G401 (cell line): ENCODE measurements at regions not wholly inside any gene's neighbourhood (a gene's known extent, or its start where the extent isn't known, plus 50 kb on each side); places are given as distances from the start of the nearest gene placed in this dataset.
"Not testable (repeated sequence)": the region's sequence is repeated elsewhere in the genome, so short reads cannot be mapped to it uniquely, and the experiment has no call there.

ENCODE experiments used
- DNase-seq: peaks from one replicate; pipeline ENCODE4 v3.0.0-alpha.2; 2015; ENCODE audit warnings: low spot score
- in situ Hi-C: cut with HindIII; loops from 2 replicates; pipeline ENCODE4 v1.10.0; 2016; ENCODE audit warnings: low sequenced_read_pairs, mixed read lengths

GRCh38 chr20:57819291-57819690 is 109.5 kb upstream of the PMEPA1 start:
- in situ Hi-C loops = no loop called here
- DNase-seq = no peak

GRCh38 chr20:57818418-57819181 is 108.8 kb upstream of the PMEPA1 start:
- DNase-seq = no peak
- in situ Hi-C loops = no loop called here

GRCh38 chr20:57815405-57815804 is 105.6 kb upstream of the PMEPA1 start:
- no peak for DNase-seq
- in situ Hi-C loops = no loop called here

GRCh38 chr20:57814529-57814928 is 104.7 kb upstream of the PMEPA1 start:
- in situ Hi-C loops = no loop called here
- DNase-seq = no peak

- DNase-seq = no peak
- in situ Hi-C loops = no loop called here
Measured at GRCh38 chr20:57813509-57814269, 103.9 kb upstream of the PMEPA1 start.

GRCh38 chr20:57812632-57813031 is 102.8 kb upstream of the PMEPA1 start:
- DNase-seq, in situ Hi-C loops: not testable (repeated sequence)

GRCh38 chr20:57811374-57812020 is 101.7 kb upstream of the PMEPA1 start:
- in situ Hi-C loops = no loop called here
- no peak for DNase-seq

GRCh38 chr20:57810511-57811373 is 100.9 kb upstream of the PMEPA1 start:
- in situ Hi-C loops = no loop called here
- DNase-seq = no peak

- DNase-seq = no peak
- in situ Hi-C loops = no loop called here
Measured at GRCh38 chr20:57809661-57810172, 99.9 kb upstream of the PMEPA1 start.

GRCh38 chr20:57809149-57809548 is 99.3 kb upstream of the PMEPA1 start:
- DNase-seq = no peak
- in situ Hi-C loops = no loop called here

GRCh38 chr20:57808264-57809070 is 98.7 kb upstream of the PMEPA1 start:
- in situ Hi-C loops = no loop called here
- no peak for DNase-seq

GRCh38 chr20:57807401-57808263 is 97.8 kb upstream of the PMEPA1 start:
- DNase-seq = no peak
- in situ Hi-C loops = no loop called here

GRCh38 chr20:57806975-57807374 is 97.2 kb upstream of the PMEPA1 start:
- DNase-seq = no peak
- in situ Hi-C loops = no loop called here

GRCh38 chr20:57806476-57806875 is 96.7 kb upstream of the PMEPA1 start:
- in situ Hi-C loops = no loop called here
- DNase-seq = no peak

- in situ Hi-C loops = no loop called here
- no peak for DNase-seq
Measured at GRCh38 chr20:57805747-57806146, 95.9 kb upstream of the PMEPA1 start.

GRCh38 chr20:57804470-57805250 is 94.8 kb upstream of the PMEPA1 start:
- in situ Hi-C loops = no loop called here

GRCh38 chr20:57803508-57804005 is 93.7 kb upstream of the PMEPA1 start:
- in situ Hi-C loops = no loop called here
- DNase-seq = no peak

More at GRCh38 chr20:57804470-57805250, 94.8 kb upstream of the PMEPA1 start:
- no peak for DNase-seq
